Keratinocyte (primary cell): ENCODE measurements at regions not wholly inside any gene's neighbourhood (a gene's known extent, or its start where the extent isn't known, plus 50 kb on each side); places are given as distances from the start of the nearest gene placed in this dataset.

Experiments
- DNase-seq: peaks from one replicate; pipeline ENCODE4 v3.0.0-alpha.2; 2011; ENCODE audit warnings: low read depth, missing footprints, low spot score
- FAIRE-seq: peaks from 2 replicates; lab custom pipeline; 2011; peaks lifted over from hg19 to GRCh38; lab: Jason Lieb, UNC
- H2AFZ ChIP-seq: 2 replicates; pipeline ENCODE4 v1.6.0; 2012; ENCODE audit warnings: low read length, control low read depth, inconsistent platforms; ENCODE audit not compliant: control insufficient read depth
- H3K27ac ChIP-seq: 2 replicates; pipeline ENCODE4 v1.5.1; 2011; ENCODE audit warnings: low read length; ENCODE audit not compliant: control insufficient read depth, insufficient read depth
- H3K27me3 ChIP-seq: 3 replicates; pipeline ENCODE4 v1.6.0; 2011; ENCODE audit warnings: low read length; ENCODE audit not compliant: control insufficient read depth, insufficient read depth; ENCODE audit errors: extremely low read depth
- H3K36me3 ChIP-seq, 2 experiments: 2 replicates in 1 of 2; 3 replicates in 1 of 2; pipeline ENCODE4 v1.5.1; 2011; ENCODE audit warnings: low read length in 2 of 2, mild to moderate bottlenecking in 1 of 2; ENCODE audit not compliant: control insufficient read depth in 2 of 2, insufficient read depth in 2 of 2; ENCODE audit errors: extremely low read depth in 1 of 2
- H3K4me1 ChIP-seq: 3 replicates; pipeline ENCODE4 v1.5.1; 2011; ENCODE audit warnings: low read length; ENCODE audit not compliant: control insufficient read depth, insufficient read depth; ENCODE audit errors: extremely low read depth
- H3K4me2 ChIP-seq: 3 replicates; pipeline ENCODE4 v1.6.0; 2011; ENCODE audit warnings: low read depth, low read length; ENCODE audit not compliant: control insufficient read depth, insufficient read depth; ENCODE audit errors: extremely low read depth
- H3K4me3 ChIP-seq, 3 experiments: fragments of 200-600 bp in 1 of 3; sonication (generic) in 1 of 3; 2 replicates in 2 of 3; 3 replicates in 1 of 3; pipeline ENCODE4 v1.5.1; 2011 to 2016; ENCODE audit warnings: low read length in 3 of 3, mild to moderate bottlenecking in 3 of 3, control low read depth in 2 of 3, inconsistent platforms in 1 of 3, low read depth in 1 of 3, mixed read lengths in 1 of 3, mixed run types in 1 of 3, moderate library complexity in 1 of 3; ENCODE audit not compliant: control insufficient read depth in 2 of 3, insufficient read depth in 2 of 3; ENCODE audit errors: extremely low read depth in 1 of 3
- H3K79me2 ChIP-seq: 2 replicates; pipeline ENCODE4 v1.6.0; 2012; ENCODE audit warnings: low read length; ENCODE audit not compliant: control insufficient read depth, insufficient read depth
- H3K9ac ChIP-seq: 3 replicates; pipeline ENCODE4 v1.6.0; 2011; ENCODE audit warnings: low read length; ENCODE audit not compliant: control insufficient read depth, insufficient read depth; ENCODE audit errors: extremely low read depth
- H3K9me1 ChIP-seq: 3 replicates; pipeline ENCODE4 v1.6.0; 2011; ENCODE audit warnings: low read length; ENCODE audit not compliant: control insufficient read depth, insufficient read depth; ENCODE audit errors: extremely low read depth
- H3K9me3 ChIP-seq: 2 replicates; pipeline ENCODE4 v1.5.1; 2012; ENCODE audit warnings: low read depth, low read length; ENCODE audit not compliant: control insufficient read depth
- H4K20me1 ChIP-seq: 3 replicates; pipeline ENCODE4 v1.6.0; 2011; ENCODE audit warnings: low read length; ENCODE audit not compliant: control insufficient read depth, insufficient read depth; ENCODE audit errors: extremely low read depth
- EZH2 ChIP-seq: IDR thresholded peaks from one replicate; pipeline ENCODE4 v1.6.1; 2012; ENCODE audit warnings: inconsistent platforms, mild to moderate bottlenecking, low read length, moderate library complexity
- dilution Hi-C: fragments of 300-500 bp; cut with MboI; formaldehyde crosslinking; loops from one replicate; pipeline ENCODE4 v1.7.0; 2020; ENCODE audit warnings: low sequenced_read_pairs; ENCODE audit not compliant: extremely low pct_ligation_motif_present
- TF ChIP-seq, protein P1 (sequence below), 3 experiments: IDR thresholded peaks in 1 of 3; conservative IDR thresholded peaks in 1 of 3; optimal IDR thresholded peaks in 1 of 3; 2 replicates in 2 of 3; 3 replicates in 1 of 3; pipeline versions ENCODE3 to v1.5.1; 2011; ENCODE audit warnings: low read length in 3 of 3, mild to moderate bottlenecking in 3 of 3, moderate library complexity in 2 of 3, control low read depth in 1 of 3, inconsistent platforms in 1 of 3; ENCODE audit not compliant: insufficient read depth in 2 of 3; ENCODE audit errors: extremely low read depth in 1 of 3

DNA sequence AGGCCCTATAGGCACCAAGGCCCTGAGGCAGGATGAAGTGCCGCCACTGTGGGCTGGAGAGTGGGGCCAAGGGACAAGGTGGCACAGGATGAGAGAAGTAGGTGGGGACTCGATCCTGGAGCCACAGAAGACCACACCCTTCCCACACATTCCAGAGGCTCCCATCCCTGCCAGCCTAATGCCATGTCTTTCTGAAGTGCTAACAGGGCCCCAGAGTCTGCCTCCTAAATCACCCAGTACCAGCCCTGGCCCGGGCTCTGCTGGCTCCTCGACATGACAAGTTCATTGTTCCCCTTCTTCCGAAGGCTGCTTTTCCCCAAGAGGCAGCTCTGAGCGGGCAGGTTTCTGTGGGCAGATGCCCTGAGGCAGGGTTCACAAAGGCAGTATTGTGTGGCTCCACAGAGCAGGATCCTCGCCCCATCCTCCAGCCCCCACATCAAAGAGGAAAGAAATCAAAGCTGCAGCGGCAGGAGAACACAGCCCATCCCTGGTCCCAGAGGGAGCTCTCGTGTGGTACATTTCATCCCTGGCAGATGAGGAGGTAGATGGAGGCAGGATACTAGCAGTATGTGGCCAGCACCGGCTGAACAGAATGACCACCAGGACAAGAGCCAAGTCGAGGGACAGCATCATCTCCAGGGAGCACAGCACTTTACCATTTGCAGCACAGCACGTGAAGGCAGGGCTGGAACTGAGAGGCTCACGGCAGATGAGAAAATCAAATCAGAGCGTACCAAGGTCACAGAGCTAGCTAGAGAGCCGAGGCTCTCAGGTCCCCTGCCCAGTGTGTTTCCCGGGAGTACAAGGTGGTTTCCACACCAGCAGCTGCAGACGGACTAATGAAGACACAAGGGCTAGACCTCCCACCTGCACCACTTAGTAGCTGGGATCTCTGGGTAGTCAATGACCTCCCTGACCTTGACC lies 64.8 kb downstream of the SYF2 start:
- Histone ChIP-seq H3K27ac (no peak overlapping the region), H4K20me1 (no peaks in the 10 kb centered on the region), H3K27me3 (no peaks in the 10 kb centered on the region), H2AFZ (no peak overlapping the region), H3K9ac (no peak overlapping the region), H3K4me2 (peak overlapping the region; percentile 11), H3K9me3 (no peaks in the 10 kb centered on the region), H3K36me3 (no peaks in the 10 kb centered on the region), H3K4me1 (peaks cover 5% of the 10 kb centered on the region), H3K4me3 (no peak overlapping the region), H3K9me1 (no peaks in the 10 kb centered on the region), H3K79me2 (no peaks in the 10 kb centered on the region)
- dilution Hi-C loops, result no loop called here
- DNase-seq (peak; percentile 17), FAIRE-seq (no peak)
- TF ChIP-seq EZH2, result no peak
- TF ChIP-seq, protein P1, sequence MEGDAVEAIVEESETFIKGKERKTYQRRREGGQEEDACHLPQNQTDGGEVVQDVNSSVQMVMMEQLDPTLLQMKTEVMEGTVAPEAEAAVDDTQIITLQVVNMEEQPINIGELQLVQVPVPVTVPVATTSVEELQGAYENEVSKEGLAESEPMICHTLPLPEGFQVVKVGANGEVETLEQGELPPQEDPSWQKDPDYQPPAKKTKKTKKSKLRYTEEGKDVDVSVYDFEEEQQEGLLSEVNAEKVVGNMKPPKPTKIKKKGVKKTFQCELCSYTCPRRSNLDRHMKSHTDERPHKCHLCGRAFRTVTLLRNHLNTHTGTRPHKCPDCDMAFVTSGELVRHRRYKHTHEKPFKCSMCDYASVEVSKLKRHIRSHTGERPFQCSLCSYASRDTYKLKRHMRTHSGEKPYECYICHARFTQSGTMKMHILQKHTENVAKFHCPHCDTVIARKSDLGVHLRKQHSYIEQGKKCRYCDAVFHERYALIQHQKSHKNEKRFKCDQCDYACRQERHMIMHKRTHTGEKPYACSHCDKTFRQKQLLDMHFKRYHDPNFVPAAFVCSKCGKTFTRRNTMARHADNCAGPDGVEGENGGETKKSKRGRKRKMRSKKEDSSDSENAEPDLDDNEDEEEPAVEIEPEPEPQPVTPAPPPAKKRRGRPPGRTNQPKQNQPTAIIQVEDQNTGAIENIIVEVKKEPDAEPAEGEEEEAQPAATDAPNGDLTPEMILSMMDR (optimal IDR thresholded peaks at IDR 0.05 in 1 of 3, IDR thresholded peaks at IDR 0.05 in 1 of 3, conservative IDR thresholded peaks at IDR 0.05 in 1 of 3; ENCODE audit: extremely low read depth in 1 of 3, insufficient read depth in 2 of 3, low read length in 3 of 3), result no peak

DNA sequence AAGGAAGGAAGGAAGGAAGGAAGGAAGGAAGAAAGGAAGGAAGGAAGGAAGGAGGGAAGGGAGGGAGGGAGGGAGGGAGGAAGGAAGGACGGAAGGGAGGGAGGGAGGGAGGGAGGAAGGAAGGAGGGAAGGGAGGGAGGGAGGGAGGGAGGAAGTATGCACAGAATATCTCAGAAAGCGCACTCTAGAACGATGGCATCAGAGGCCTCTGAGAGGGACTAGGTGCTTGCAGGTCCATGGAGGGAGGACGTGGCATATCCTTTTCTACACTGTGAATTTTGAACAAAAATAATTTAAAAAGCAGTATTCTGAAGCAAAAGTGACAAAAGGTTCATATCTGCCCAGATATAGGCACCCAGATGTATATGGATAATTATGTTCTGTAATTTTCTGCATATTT lies 65.5 kb downstream of the SYF2 start:
- H3K9me1 ChIP-seq, result no peaks in the 10 kb centered on the region
- no peak for TF ChIP-seq EZH2
- TF ChIP-seq, protein P1 (optimal IDR thresholded peaks at IDR 0.05 in 1 of 3, IDR thresholded peaks at IDR 0.05 in 1 of 3, conservative IDR thresholded peaks at IDR 0.05 in 1 of 3; ENCODE audit: extremely low read depth in 1 of 3, insufficient read depth in 2 of 3, low read length in 3 of 3), result no peak
- no peak overlapping the region for H3K27ac ChIP-seq
- no peaks in the 10 kb centered on the region for H3K36me3 ChIP-seq
- H4K20me1 ChIP-seq, result no peaks in the 10 kb centered on the region
- no peaks in the 10 kb centered on the region for H3K27me3 ChIP-seq
- H3K79me2 ChIP-seq, result no peaks in the 10 kb centered on the region
- no peak overlapping the region for H3K4me2 ChIP-seq
- dilution Hi-C loops, result no loop called here
- FAIRE-seq (no peak), DNase-seq (no peak)
- H3K4me1 ChIP-seq, result peaks cover 5% of the 10 kb centered on the region
- H3K9ac ChIP-seq, result no peak overlapping the region
- H3K9me3 ChIP-seq, result no peaks in the 10 kb centered on the region
- no peak overlapping the region for H3K4me3 ChIP-seq
- H2AFZ ChIP-seq, result no peak overlapping the region
